ENCODE measurements at regions not wholly inside any gene's neighbourhood (a gene's known extent, or its start where the extent isn't known, plus 50 kb on each side); places are given as distances from the start of the nearest gene placed in this dataset.

DNA sequence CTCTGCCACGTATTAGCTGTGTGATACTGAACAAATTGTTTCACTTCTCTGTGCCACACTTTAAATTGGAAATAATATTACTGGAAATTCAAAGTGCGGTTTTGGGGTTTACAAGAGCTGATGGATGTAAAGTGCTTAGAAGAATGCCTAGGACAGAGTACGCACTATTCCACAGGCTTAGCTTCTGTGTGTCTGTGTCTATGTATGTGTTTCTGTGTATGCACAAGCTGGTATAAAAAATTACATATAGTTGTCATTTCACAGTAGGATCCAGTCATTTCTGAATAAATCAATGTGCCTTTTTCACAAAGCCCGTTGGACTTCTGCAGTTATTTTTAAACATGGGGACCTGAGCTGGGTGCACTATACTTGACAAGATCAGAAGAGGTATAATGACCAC, 370.4 kb downstream of the TUSC7 start:
- TF ChIP-seq CTCF (IDR thresholded peaks at IDR 0.05) (no peak), POLR2A (IDR thresholded peaks at IDR 0.05) (no peak)
